Stimulated activated CD8-positive, alpha-beta memory T cell treated with anti-CD3 and anti-CD28 coated beads, Interleukin-4, amount 100 ng/mL, for 4 hours (primary cell): ENCODE measurements at regions not wholly inside any gene's neighbourhood (a gene's known extent, or its start where the extent isn't known, plus 50 kb on each side); places are given as distances from the start of the nearest gene placed in this dataset.
"Not testable (repeated sequence)": the region's sequence is repeated elsewhere in the genome, so short reads cannot be mapped to it uniquely, and the experiment has no call there.

Experiments
- DNase-seq, 2 donors: peaks; one replicate each; pipeline ENCODE4 v3.0.0-alpha.2; 2020; ENCODE audit warnings: low read depth in 2 of 2, low spot score in 1 of 2

- no peak for DNase-seq
Measured at GRCh38 chr2:180554330-180554729, 426.1 kb upstream of the UBE2E3 start.

GRCh38 chr2:180553094-180553715, 427.2 kb upstream of the UBE2E3 start:
- no peak for DNase-seq

- DNase-seq: no peak
Measured at GRCh38 chr2:180542511-180542910, 437.9 kb upstream of the UBE2E3 start.

GRCh38 chr2:180540761-180541160, 439.6 kb upstream of the UBE2E3 start:
- no peak for DNase-seq

GRCh38 chr2:180539541-180539940, 440.9 kb upstream of the UBE2E3 start:
- DNase-seq: no peak

- DNase-seq: no peak
Measured at GRCh38 chr2:180535289-180535688, 445.1 kb upstream of the UBE2E3 start.

- not testable (repeated sequence) for DNase-seq
Measured at GRCh38 chr2:180531787-180532186, 448.6 kb upstream of the UBE2E3 start.

GRCh38 chr2:180524499-180524898, 455.9 kb upstream of the UBE2E3 start:
- DNase-seq: no peak

- DNase-seq: no peak
Measured at GRCh38 chr2:180523621-180524340, 456.6 kb upstream of the UBE2E3 start.

GRCh38 chr2:180520921-180521581, 459.4 kb upstream of the UBE2E3 start:
- no peak for DNase-seq

GRCh38 chr2:180520206-180520605, 460.2 kb upstream of the UBE2E3 start:
- DNase-seq: no peak

GRCh38 chr2:180519276-180519675, 461.1 kb upstream of the UBE2E3 start:
- DNase-seq: no peak

GRCh38 chr2:180516232-180516631, 464.2 kb upstream of the UBE2E3 start:
- DNase-seq: no peak

- DNase-seq: no peak
Measured at GRCh38 chr2:180513389-180513788, 467.0 kb upstream of the UBE2E3 start.

GRCh38 chr2:180508458-180508857, 471.9 kb upstream of the UBE2E3 start:
- no peak for DNase-seq

- DNase-seq: no peak
Measured at GRCh38 chr2:180507028-180507427, 473.4 kb upstream of the UBE2E3 start.

GRCh38 chr2:180505203-180505602, 475.2 kb upstream of the UBE2E3 start:
- DNase-seq: no peak

GRCh38 chr2:180497621-180498152, 482.7 kb upstream of the UBE2E3 start:
- no peak for DNase-seq

- DNase-seq: no peak
Measured at GRCh38 chr2:180495606-180496005, 484.8 kb upstream of the UBE2E3 start.

- DNase-seq: no peak
Measured at GRCh38 chr2:180494286-180494685, 486.1 kb upstream of the UBE2E3 start.

GRCh38 chr2:180482696-180483095, 475.6 kb upstream of the CWC22 start:
- no peak for DNase-seq

GRCh38 chr2:180481998-180482397, 474.9 kb upstream of the CWC22 start:
- DNase-seq: no peak
